GM19035 (cell line): ENCODE measurements at regions not wholly inside any gene's neighbourhood (a gene's known extent, or its start where the extent isn't known, plus 50 kb on each side); places are given as distances from the start of the nearest gene placed in this dataset.
"Not testable (repeated sequence)": the region's sequence is repeated elsewhere in the genome, so short reads cannot be mapped to it uniquely, and the experiment has no call there.

Experiments used
- ATAC-seq: cut with Tn5 transposase; IDR thresholded peaks from one replicate; pipeline ENCODE4 v1.9.1; 2021; ENCODE audit not compliant: unreplicated experiment

DNA sequence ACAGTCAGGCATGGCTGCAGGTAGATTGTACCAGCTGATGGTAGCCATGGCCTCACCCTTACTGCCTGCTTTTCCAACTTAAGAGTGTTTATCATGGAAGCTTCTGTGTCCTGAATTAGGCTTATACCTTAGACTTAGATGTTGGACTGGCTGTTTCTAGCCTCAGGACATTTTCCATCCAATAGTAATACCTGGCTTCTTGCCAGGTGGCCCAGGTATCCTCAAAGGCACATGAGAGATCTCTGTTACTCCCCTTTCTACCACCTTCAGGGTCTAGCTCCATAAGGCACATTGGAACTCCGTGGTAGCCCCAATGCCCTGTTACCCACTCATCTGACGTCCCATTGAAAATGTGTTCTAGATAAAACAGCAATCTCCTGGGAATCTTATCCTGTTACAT lies 407.5 kb downstream of the SPRY2 start:
- no peak for ATAC-seq

DNA sequence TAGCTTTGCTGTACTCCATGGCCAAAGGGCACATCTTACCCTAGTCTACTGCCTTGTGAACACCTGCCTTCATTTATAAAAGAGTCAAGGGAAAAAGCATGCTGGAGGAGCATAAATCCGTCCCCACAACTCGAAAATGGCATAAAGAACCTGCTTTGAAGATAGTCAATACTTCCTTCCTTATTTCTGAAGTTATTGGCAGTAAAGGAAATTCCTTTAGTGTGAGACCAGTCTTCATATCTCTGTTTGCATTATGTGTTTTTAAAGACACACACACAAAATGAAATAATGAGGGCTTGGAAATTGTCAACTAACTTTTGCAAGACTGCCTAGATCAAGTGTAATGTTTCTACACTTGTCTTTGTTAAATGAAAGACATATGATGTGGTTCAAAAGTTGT lies 408.4 kb downstream of the SPRY2 start:
- ATAC-seq = no peak

DNA sequence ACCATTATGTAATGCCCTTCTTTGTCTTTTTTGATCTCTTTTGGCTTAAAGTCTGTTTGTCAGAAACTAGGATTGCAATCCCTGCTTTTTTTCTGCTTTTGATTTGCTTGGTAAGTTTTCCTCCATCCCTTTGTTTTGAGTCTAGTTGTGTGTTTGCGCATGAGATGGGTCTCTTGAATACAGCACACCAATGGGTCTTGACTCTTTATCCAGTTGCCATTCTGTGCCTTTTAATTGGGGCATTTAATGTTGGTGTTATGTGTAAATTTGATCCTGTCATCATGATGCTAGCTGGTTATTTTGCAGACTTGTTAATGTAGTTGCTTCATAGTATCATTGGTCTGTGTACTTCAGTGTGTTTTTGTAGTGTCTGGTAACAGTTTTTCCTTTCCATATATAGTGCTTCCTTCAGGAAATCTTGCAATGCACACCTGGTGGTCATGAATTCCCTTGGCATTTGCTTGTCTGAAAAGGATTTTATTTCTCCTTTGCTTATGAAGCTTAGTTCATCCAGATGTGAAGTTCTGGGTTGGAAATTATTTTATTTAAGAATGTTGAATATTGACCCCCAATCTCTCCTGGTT lies 416.9 kb downstream of the SPRY2 start:
- ATAC-seq = not testable (repeated sequence)

DNA sequence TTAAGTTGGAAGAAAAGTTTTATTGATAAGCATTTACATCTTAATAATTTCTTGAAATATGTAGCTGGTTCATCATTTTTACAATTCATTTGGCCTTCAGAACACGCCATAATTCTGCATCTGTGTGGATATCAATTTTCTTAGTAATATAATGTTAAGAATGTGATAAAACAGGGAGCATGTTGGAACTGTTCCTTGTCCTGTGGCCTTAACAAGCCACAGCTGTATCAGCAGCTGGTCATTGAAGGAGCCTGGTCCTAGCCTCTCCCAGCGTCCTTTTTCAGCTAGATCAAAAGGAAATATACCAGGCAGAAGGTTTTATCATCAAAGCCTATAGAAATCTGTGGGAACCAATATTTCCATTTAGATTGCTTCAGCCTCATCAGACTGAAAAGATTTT lies 421.8 kb downstream of the SPRY2 start:
- ATAC-seq = no peak

DNA sequence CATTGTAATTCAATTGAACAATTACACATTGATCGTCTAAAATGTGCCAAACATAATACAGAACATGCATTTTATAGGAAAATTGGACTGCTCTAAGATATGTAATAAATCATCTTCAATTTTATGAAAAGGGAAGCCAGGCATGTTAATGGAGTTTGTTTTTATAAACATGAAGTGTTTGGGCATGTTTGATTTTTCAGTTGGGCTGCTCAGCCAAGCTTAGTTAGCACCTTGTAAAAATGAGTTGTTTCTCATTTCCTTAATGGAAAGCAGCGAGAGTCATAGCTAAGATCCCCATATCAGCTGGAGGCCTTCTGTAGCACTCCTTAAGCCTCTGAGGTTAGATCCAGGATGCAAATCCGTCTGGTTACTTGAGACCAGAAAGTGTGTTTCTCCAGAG lies 422.3 kb downstream of the SPRY2 start:
- no peak for ATAC-seq

DNA sequence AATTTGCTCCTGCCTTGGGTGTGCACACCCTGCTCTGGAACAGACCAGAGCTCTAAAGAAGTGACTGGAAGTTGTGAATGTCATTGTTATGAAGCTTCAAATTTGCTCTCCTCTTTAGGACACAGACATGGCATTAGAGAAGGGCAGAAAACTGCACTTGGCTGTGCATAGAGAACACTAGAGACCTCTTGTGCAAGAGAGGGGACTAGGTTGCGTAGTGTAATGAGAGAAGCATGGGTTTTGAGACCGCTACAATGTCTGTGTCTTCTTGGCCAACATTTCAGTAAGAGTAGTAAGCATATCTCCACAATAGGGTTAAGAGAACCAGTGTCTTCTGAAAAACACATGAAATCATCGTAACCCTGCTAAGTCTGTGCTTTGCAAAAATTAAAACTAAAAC lies 423.3 kb downstream of the SPRY2 start:
- ATAC-seq = no peak

DNA sequence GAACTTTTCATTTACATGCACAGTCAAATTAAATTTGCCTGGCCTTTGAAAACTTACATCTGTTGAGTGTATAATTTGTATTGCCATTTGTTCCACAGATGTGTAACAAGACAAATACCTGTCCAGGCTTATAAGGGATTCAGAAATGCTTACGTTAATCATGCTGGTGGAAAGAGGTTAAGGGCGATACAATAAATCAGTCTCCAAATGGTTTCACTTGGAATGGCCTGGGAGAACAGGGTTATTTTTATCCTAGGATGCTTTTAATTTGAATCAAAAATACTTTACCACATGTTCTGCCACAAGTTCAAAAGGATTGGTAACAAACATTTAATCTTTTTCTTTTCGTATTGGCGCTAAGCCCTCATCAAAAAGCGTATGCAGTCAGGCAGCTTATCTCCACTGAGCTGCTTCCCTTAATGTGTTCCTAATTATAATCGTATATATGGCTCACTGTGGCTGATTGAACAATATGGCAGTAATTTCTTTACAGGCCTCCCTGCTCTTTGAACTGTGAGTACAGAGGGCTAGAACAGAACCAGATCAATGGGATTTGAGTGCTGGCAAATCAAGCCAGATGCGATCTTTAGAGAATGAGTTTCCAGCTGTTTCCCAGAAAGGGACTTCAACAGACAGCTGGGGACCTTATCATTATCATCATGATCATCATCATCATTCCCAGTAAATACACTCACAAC lies 425.7 kb downstream of the SPRY2 start:
- ATAC-seq = no peak

DNA sequence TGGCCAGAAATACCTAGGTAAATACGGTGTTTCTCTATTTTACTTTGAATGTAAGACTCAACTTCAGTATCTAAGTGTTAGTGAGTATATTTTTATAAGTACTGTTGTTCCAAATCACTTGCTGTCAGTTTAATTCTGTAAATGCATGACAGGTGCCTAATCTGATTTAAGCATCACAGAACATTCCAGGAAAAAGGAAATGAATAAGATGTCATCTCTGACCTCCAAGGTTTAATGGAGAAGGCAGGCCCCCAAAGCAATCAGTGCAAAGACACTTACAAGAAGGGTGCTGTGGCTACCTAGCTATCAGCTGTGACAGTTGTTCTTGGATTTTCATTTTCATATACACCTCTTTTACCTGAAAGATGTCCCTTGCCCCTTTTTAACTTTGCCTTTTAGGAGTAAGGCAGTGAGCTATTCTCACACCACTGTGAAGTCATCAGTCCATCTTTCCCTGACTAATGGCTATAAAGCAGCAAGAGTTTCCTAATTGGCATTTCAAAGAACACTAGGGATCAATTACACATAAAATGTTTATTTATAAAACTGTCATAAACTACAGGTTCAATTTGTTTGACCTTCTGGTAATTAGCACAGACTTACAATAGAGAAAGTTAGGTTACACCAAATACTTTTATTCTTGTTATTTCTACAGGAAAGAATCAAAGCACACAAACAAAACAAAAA lies 427.6 kb downstream of the SPRY2 start:
- no peak for ATAC-seq

DNA sequence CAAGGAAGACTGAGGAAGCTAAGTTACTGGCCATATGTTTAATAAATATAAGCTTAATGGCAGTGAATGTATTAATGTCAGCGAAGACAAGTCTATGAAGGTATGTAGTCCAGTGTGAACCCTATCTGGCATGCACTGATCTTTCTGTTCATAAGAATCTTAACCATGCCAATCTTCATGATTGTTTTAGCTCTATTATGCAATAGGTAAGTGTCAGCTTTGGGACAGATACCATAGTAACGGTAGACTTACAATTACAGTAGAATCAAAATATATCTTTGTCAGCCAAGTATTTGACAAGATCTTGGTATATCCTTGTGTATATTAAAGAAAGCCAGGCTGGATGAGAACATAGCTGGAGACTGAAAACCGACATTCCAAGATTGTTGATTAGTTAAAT lies 428.5 kb downstream of the SPRY2 start:
- ATAC-seq = no peak

DNA sequence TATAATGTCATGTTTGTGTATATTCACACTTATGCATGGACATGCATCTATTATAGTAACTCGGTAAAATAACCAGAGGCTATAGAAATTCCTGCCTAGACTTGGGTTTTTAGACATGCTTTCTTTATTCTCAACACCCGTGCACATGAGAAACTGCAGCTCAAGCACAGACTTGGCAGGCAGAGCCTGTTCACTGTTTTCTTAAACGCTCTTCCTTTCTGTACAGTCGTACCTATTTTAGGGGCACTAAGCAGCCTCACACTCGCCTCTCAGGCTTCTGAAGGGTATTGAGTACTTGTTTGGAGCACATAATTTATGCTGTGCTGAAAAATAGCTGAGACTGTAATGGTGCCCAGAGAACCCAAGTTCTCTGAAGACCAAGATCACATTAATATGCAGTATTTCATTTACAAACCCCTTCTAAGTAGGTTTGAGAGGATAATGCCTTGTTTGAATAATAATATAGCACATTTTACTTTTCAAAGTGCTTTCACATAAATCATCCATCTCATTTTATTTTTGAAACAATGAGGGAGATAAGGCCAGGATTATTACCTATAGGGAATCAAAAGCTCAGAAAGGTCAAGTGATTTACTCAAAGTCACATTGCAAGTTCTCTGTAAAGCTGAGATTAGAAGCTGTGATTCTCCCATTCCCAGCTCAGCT lies 429.9 kb downstream of the SPRY2 start:
- ATAC-seq = no peak

DNA sequence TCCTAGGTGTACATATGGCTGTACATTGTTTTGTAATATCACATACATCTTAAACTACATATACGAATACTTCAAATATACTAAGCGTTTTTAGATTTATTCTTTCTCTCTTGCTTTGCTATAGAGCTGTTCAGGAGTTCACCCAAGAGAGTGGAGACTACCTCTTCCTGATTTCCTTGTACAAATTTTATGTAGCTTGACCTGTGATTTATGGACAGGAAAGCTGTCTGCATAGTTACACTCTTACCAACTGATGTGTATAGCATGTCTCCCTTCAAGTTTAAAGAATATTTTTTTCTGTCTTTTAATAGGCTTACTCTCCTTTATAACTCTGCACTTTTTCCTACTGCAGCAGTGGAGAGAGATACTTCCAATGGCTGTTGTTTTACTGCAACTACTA lies 428.7 kb downstream of the NDFIP2 start:
- no peak for ATAC-seq

DNA sequence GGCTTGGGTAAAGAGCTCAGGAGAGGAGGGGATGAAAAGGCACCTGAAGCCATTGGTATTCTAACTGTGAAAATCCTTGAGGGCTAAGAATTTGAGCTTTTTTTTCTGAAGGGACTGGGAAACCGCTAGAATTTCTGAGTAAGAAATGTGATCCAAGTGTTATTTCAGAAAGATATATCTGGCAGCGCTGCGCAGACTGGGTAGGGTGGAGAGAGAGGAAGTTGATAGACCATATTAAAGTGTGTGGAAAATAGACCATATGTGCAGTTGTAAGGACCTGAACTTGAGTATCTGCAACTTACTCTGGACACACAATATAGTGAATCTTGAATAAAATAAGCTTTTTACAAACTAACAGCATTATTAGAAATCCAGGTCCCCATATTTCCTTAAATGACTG lies 427.4 kb downstream of the NDFIP2 start:
- no peak for ATAC-seq

DNA sequence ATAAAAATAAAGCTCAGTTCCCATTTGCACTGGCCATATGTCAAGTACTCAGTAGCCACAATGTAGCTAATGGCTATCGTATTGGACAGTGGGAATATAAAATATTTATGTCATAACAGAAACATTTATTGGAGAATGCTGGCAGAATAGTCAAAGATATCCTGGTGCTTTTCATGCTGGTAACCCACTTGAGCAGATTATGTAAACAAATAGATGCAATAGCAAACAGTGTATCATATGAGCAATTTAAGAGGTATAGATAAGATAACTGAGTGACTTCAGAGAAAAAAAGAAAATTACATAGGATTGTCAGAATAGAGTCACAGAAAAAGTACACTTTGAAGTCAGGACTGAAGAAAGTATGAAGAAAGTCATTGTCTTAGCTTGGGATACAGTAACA lies 426.6 kb downstream of the NDFIP2 start:
- no peak for ATAC-seq

DNA sequence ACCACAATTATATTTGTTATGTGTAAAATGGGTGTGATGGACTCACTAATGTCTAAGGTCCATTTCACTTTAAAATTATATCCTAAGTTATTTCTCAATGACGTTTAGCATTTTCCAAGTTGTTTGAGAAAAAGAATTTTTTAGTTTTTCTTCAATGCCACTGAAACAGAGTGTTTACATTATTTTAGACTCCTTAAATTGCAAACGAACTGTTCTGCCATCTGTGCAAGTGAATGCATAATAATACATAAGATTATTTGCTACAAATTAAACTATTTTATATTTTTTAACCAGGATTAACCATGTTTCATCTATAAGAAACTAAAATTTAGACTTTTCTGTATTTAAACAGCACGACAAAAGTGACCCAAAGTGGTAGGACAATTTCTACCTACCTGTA lies 425.4 kb downstream of the NDFIP2 start:
- no peak for ATAC-seq

DNA sequence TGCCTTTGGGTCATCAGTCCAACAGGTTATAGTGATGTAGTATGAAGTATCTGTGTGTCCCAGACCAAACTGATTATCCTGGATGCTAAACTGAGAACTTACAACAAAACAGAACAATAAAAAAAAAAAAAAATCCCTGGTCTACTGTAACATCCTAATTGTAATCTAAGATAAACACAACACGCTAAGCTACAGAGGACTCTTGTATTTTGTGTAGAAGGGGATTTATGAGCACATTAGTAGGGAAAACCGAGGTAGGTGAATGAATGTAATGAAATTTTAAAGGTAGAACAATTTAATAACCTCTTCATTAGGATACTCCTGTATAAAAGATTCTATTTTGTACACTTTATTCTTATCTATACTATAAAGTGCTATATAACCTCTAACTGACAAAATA lies 424.1 kb downstream of the NDFIP2 start:
- no peak for ATAC-seq

DNA sequence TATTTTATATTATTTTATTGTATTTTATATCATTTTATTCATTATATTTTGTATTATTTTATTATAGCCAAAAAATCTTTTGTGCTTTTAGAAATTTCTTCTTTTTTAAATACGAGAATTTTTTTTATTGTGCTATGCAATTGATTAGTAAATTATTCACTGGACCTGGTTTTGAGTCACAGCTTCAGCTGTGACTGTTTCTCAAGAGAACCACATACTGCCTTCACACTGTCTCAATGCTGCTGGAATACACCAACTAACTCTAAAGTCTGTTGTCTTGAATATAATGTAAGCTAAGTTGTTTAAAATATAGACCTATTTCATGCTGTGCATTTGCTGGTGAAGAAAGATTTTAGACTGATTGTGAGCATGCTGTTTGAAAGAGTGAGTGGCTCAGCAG lies 423.6 kb downstream of the NDFIP2 start:
- ATAC-seq = no peak

DNA sequence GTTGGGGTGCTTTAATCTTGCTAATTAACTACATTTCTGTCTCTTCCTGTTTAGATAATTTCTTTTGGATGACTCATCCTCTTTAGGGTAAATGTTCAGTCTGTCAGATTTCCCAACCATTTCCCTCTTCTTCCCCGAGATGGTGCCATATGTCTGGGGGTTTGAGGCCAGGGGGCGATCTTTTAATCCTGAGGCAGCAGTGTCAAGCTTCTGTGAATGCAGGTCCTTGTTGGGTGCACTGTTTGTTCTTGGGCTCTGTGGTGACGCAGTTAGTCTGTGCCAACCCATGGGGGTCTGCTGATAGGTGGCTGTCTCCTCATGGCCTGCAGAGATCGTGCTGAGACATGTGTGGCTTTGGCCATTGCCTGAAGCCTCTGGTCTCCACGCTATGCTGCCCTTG lies 420.4 kb downstream of the NDFIP2 start:
- no peak for ATAC-seq

DNA sequence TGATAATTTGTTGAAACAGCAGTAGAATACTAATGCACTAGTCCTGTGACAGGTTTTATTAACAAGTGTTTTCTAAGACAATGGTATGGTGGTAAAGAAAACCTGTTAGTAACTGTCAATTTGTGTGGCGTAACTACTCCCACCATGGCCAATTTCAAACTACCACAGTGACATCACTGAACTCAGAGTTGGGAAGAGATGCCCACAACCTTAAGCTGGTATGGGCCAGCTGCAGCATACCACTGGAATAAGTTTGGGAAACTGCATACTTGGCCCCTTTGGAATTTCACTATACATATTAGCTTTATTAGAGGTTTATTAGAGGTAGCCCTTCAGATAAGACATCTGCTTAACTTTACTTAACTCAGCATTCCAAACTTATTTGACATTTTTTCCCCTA lies 419.4 kb downstream of the NDFIP2 start:
- ATAC-seq = no peak

DNA sequence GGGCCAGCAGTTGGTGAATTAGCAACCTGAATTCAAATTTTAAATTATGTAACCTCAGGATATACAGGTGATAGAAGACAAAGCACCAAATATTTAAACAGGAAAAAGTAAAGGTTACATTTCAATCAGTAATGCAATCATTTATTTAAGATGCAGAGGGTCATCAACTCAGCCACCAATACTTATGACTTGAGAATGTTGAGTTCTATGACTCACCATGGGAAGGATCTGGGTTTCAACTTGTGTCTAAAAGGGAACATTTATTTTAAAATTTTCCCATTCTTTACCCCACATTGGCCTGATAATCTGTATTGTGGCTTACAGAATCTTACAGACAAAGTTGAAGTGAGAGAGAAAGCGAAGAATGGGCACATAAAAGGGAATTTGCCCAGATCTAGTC lies 418.0 kb downstream of the NDFIP2 start:
- no peak for ATAC-seq

DNA sequence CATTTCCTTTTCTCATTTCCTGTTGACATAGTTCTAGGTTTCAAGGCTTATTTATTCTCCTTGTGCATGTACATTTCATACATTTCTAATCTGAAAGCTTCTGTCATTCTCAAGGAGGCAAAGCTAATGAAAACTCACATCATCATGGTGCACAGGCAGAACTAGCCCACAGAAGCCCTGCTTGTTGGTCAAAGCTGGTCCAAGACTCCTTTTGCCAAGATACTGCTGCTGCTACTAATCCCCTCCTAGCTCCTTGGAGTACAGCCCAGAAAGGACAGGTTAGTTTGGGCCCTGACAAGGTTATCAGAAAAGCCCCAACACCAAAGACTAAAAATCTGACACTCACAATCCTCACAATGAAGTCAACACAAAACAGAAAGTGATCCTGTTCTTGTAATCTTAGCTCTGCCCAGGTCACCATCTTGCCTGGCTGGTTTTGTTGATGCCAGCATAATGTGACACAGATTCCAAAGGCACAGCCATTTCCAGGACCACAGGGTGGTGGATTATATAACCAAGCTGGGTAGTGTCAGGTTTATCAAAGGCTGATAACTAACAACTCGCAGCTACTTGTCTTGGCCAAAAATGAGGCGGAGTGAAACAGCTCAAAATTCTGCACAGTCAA lies 417.4 kb downstream of the NDFIP2 start:
- no peak for ATAC-seq

DNA sequence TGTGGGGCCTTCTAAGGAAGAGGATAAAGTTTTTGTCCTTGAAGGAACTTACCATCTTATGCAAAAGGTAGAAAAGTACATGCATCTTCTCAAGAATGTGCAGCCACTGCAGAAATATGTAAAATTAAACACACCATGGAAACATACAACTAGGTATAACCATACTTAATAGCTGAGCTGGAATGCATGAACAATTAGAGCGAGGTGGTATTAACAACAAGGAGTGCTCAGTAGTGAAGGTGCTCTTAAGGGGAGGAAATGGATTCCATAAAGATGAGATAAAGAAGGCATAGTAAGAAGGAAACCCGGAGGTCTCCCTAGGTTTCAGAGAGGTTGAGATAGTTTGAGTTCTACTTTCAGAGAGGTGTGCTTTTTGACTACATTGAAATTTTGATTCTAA lies 415.9 kb downstream of the NDFIP2 start:
- ATAC-seq = no peak

DNA sequence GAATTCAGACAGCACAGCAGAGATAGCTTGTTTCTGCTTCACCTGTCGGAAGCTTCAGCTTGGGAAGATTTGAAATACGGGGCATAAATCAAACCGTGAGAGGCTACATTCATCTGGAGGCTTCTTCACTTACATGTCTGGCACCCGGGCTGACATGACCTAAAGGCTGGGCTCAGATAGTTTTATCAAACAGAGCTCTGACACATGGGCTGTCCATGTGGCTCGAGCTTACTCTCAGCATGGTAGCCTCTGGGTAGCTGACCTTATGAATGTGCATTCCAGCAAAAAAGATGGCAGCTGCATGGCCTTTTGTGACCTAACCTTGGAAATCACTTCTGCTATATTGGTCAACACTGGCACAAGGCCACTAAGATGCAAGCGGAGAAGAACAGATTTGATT lies 414.5 kb downstream of the NDFIP2 start:
- no peak for ATAC-seq
